IMR-90 (cell line): ENCODE measurements at regions not wholly inside any gene's neighbourhood (a gene's known extent, or its start where the extent isn't known, plus 50 kb on each side); places are given as distances from the start of the nearest gene placed in this dataset.

ENCODE experiments used
- ATAC-seq: fragments of 200-7000 bp; cut with Tn5 transposase; 2 replicates; pipeline ENCODE4 v1.9.1; 2020; ENCODE audit warnings: low read depth, mild to moderate bottlenecking, moderate library complexity
- BruUV-seq: library from RNA; stranded (reverse); fragments of 400-500 nt; replicated peaks from 2 replicates; lab custom pipeline; 2021; lab: Mats Ljungman, UMichigan
- CTCF ChIA-PET: fragments of 300-600 bp; formaldehyde crosslinking; extraction: SDS; loops from one replicate; lab custom pipeline; 2021; ENCODE audit warnings: antibody characterized with exemption; lab: Yijun Ruan, JAX
- POLR2A ChIA-PET: fragments of 300-600 bp; sonication (Branson Sonifier 250); formaldehyde crosslinking; loops from one replicate; lab custom pipeline; 2022; ENCODE audit warnings: antibody characterized with exemption; ENCODE audit not compliant: unreplicated experiment; lab: Charles Lee
- DNase-seq: peaks from one replicate; pipeline ENCODE4 v3.0.0; 2013
- H2AFZ ChIP-seq: replicated peaks from 2 replicates; pipeline ENCODE3; 2013; ENCODE audit warnings: low read length, mild to moderate bottlenecking; ENCODE audit not compliant: poor library complexity
- H2AK5ac ChIP-seq: 2 replicates; pipeline ENCODE4 v1.6.1; 2013; ENCODE audit warnings: low read depth, low read length, inconsistent platforms
- H2AK9ac ChIP-seq: replicated peaks from 2 replicates; pipeline ENCODE3; 2013; ENCODE audit warnings: mild to moderate bottlenecking, low read depth, low read length, moderate library complexity; ENCODE audit not compliant: poor library complexity
- H2BK120ac ChIP-seq: 2 replicates; pipeline ENCODE4 v1.6.1; 2013; ENCODE audit warnings: low read depth, low read length, inconsistent platforms
- H2BK15ac ChIP-seq: 3 replicates; pipeline ENCODE4 v1.6.1; 2013; ENCODE audit warnings: low read depth, low read length, inconsistent platforms
- H2BK20ac ChIP-seq: 2 replicates; pipeline ENCODE4 v1.6.1; 2013; ENCODE audit warnings: low read depth, mild to moderate bottlenecking, inconsistent platforms, low read length, moderate library complexity
- H2BK5ac ChIP-seq: 2 replicates; pipeline ENCODE4 v1.6.1; 2013; ENCODE audit warnings: mild to moderate bottlenecking, low read depth, low read length, inconsistent platforms; ENCODE audit not compliant: poor library complexity, severe bottlenecking
- H3K14ac ChIP-seq: replicated peaks from 2 replicates; pipeline ENCODE4 v1.6.1; 2013; ENCODE audit warnings: low read depth, low read length, inconsistent platforms
- H3K18ac ChIP-seq: 2 replicates; pipeline ENCODE4 v1.6.1; 2013; ENCODE audit warnings: low read depth, low read length, control low read depth
- H3K23ac ChIP-seq: 2 replicates; pipeline ENCODE4 v1.6.1; 2013; ENCODE audit warnings: low read depth, low read length, inconsistent platforms
- H3K27ac ChIP-seq: 2 replicates; pipeline ENCODE4 v1.5.1; 2013; ENCODE audit warnings: mild to moderate bottlenecking, control low read depth, low read length; ENCODE audit not compliant: insufficient read depth
- H3K27me3 ChIP-seq: 2 replicates; pipeline ENCODE4 v1.6.1; 2013; ENCODE audit warnings: low read length; ENCODE audit not compliant: control insufficient read depth, insufficient read depth
- H3K36me3 ChIP-seq: 2 replicates; pipeline ENCODE4 v1.6.1; 2013; ENCODE audit warnings: low read length, mixed read lengths; ENCODE audit not compliant: control insufficient read depth, insufficient read depth
- H3K4ac ChIP-seq: 2 replicates; pipeline ENCODE4 v1.6.1; 2013; ENCODE audit warnings: low read depth, low read length, inconsistent platforms
- H3K4me1 ChIP-seq: 2 replicates; pipeline ENCODE4 v1.6.1; 2013; ENCODE audit warnings: low read length, mixed read lengths; ENCODE audit not compliant: control insufficient read depth, insufficient read depth
- H3K4me2 ChIP-seq: 2 replicates; pipeline ENCODE4 v1.6.1; 2013; ENCODE audit warnings: low read depth, mild to moderate bottlenecking, control low read depth, low read length, moderate library complexity
- H3K4me3 ChIP-seq: 2 replicates; pipeline ENCODE4 v1.5.1; 2013; ENCODE audit warnings: low read depth, mild to moderate bottlenecking, control low read depth, low read length, moderate library complexity; ENCODE audit not compliant: insufficient read depth
- H3K56ac ChIP-seq: 2 replicates; pipeline ENCODE4 v1.6.1; 2013; ENCODE audit warnings: low read length, inconsistent platforms; ENCODE audit not compliant: insufficient read depth; ENCODE audit errors: extremely low read depth
- H3K79me1 ChIP-seq, 2 experiments: 2 replicates each; pipeline ENCODE4 v1.6.1; 2013; ENCODE audit warnings: low read length in 2 of 2, inconsistent platforms in 1 of 2, low read depth in 1 of 2
- H3K9ac ChIP-seq: 2 replicates; pipeline ENCODE4 v1.6.1; 2013; ENCODE audit warnings: low read depth, low read length, control low read depth
- H3K9me1 ChIP-seq: 2 replicates; pipeline ENCODE4 v1.6.1; 2013; ENCODE audit warnings: low read length, inconsistent platforms; ENCODE audit not compliant: insufficient read depth
- H3K9me3 ChIP-seq: 2 replicates; pipeline ENCODE4 v1.6.1; 2013; ENCODE audit warnings: low read length; ENCODE audit not compliant: control insufficient read depth, insufficient read depth
- H4K20me1 ChIP-seq: 2 replicates; pipeline ENCODE4 v1.6.1; 2013; ENCODE audit warnings: low read length, inconsistent platforms; ENCODE audit not compliant: insufficient read depth
- H4K5ac ChIP-seq: 2 replicates; pipeline ENCODE4 v1.6.1; 2013; ENCODE audit warnings: mild to moderate bottlenecking, low read depth, low read length, control low read depth
- H4K8ac ChIP-seq, 2 experiments: 2 replicates each; pipeline ENCODE4 v1.6.1; 2013; ENCODE audit warnings: low read depth in 2 of 2, low read length in 2 of 2, control low read depth in 1 of 2, inconsistent platforms in 1 of 2
- H4K91ac ChIP-seq: 2 replicates; pipeline ENCODE4 v1.6.1; 2013; ENCODE audit warnings: low read depth, low read length, inconsistent platforms; ENCODE audit not compliant: insufficient read depth
- CEBPB ChIP-seq: IDR thresholded peaks from 2 replicates; pipeline ENCODE4 v1.6.1; 2012; ENCODE audit warnings: low read depth, low read length, improper control_type of control experiment
- ELK1 ChIP-seq: fragments of 150-350 bp; IDR thresholded peaks from 2 replicates; pipeline ENCODE4 v1.6.1; 2016; ENCODE audit warnings: low read depth, mild to moderate bottlenecking, low read length, moderate library complexity, borderline replicate concordance
- FOS ChIP-seq: fragments of 150-350 bp; IDR thresholded peaks from 2 replicates; pipeline ENCODE4 v1.6.1; 2016; ENCODE audit warnings: low read depth, low read length
- MXI1 ChIP-seq: IDR thresholded peaks from 2 replicates; pipeline ENCODE4 v1.6.1; 2012; ENCODE audit warnings: low read depth, mild to moderate bottlenecking, low read length, moderate library complexity, borderline replicate concordance
- NFE2L2 ChIP-seq: fragments of 150-350 bp; IDR thresholded peaks from 2 replicates; pipeline ENCODE4 v1.6.1; 2016; ENCODE audit warnings: low read depth, mild to moderate bottlenecking, low read length
- POLR2A ChIP-seq: IDR thresholded peaks from 2 replicates; pipeline ENCODE4 v1.6.1; 2012; ENCODE audit warnings: mild to moderate bottlenecking, low read depth, low read length
- SMC3 ChIP-seq: fragments of 150-350 bp; IDR thresholded peaks from 2 replicates; pipeline ENCODE4 v1.6.1; 2016; ENCODE audit warnings: low read depth, mild to moderate bottlenecking, antibody characterized with exemption, low read length, moderate library complexity
- WGBS, 2 experiments: methylation state at CpG; one replicate each; pipeline versions ENCODE4 v1.1.5 to v1.1.7; 2013; ENCODE audit warnings: missing lambda C conversion rate in 2 of 2; ENCODE audit not compliant: insufficient read length in 1 of 2; ENCODE audit errors: extremely low coverage in 2 of 2; 5-methylcytosine and 5-hydroxymethylcytosine counted together
- dilution Hi-C: fragments of 300-500 bp; cut with HindIII; formaldehyde crosslinking; loops from one replicate; pipeline ENCODE4 v1.14.3; 2018; ENCODE audit warnings: low sequenced_read_pairs; ENCODE audit not compliant: unreplicated experiment
- in situ Hi-C: fragments of 300-500 bp; cut with MboI; formaldehyde crosslinking; loops from 3 replicates; pipeline ENCODE4 v1.14.3; 2019; ENCODE audit warnings: low sequenced_read_pairs, inconsistent platforms, mixed read lengths
- intact Hi-C: fragments of 100-400 bp; cut with micrococcal nuclease; formaldehyde crosslinking; loops from 2 replicates; pipeline ENCODE4 v1.10.0; 2022

GRCh38 chr11:110034806-110035205 lies 58.4 kb upstream of the ZC3H12C start:
- Histone ChIP-seq H3K4me1 (peaks cover 2% of the 10 kb centered on the region; the same call in 1 of the 2 replicates), H3K9me1 (no peaks in the 10 kb centered on the region), H2AFZ (no peak overlapping the region), H3K56ac (no peak overlapping the region), H3K9me3 (no peaks in the 10 kb centered on the region), H3K36me3 (no peaks in the 10 kb centered on the region), H2BK5ac (no peak overlapping the region), H3K4me2 (no peak overlapping the region), H3K18ac (no peak overlapping the region), H3K4me3 (no peak overlapping the region), H3K27ac (no peak overlapping the region), H3K9ac (no peak overlapping the region), H3K4ac (no peak overlapping the region), H3K27me3 (no peaks in the 10 kb centered on the region), H3K23ac (no peak overlapping the region), H2BK15ac (no peak overlapping the region), H2AK9ac (no peak overlapping the region), H2BK20ac (no peak overlapping the region), H4K20me1 (no peaks in the 10 kb centered on the region), H4K5ac (no peak overlapping the region), H3K79me1 (no peaks in the 10 kb centered on the region), H4K8ac (no peak overlapping the region), H2AK5ac (no peak overlapping the region), H2BK120ac (no peak overlapping the region), H4K91ac (no peak overlapping the region), H3K14ac (no peak overlapping the region)
- in situ Hi-C loops: no loop called here
- ChIA-PET POLR2A (no interaction called here), CTCF (interaction anchor here (0.6 kb wide), 1 partner anchor 37 kb away, joined by 3 read pairs; no protein-coding TSS in a partner anchor)
- WGBS, 2 experiments: 80% methylated on average over 1 of the region's 4 CpGs; no CpG with 5 or more reads in 1 of the 2 experiments
- ATAC-seq (no peak), DNase-seq (no peak)
- TF ChIP-seq NFE2L2 (no peak), MXI1 (no peak), CEBPB (no peak), ELK1 (no peak), SMC3 (no peak), FOS (no peak), POLR2A (no peak)
- BruUV-seq: no TSS peak
- dilution Hi-C loops: no loop called here
- intact Hi-C loops: no loop called here
